ENCODE measurements at regions not wholly inside any gene's neighbourhood (a gene's known extent, or its start where the extent isn't known, plus 50 kb on each side); places are given as distances from the start of the nearest gene placed in this dataset.

GRCh38 chr6:165910184-165910966 lies 247.3 kb upstream of the PDE10A start:
- TF ChIP-seq TAF1 (IDR thresholded peaks at IDR 0.05; ENCODE audit: low read depth) (no peak), POLR2AphosphoS5 (IDR thresholded peaks at IDR 0.05) (no peak), CTCF (IDR thresholded peaks at IDR 0.05; ENCODE audit: poor library complexity, severe bottlenecking) (no peak)
- no peak overlapping the region for H3K27ac ChIP-seq (ENCODE audit: low read length)
- H3K36me3 ChIP-seq (ENCODE audit: insufficient read depth, low read length): no peaks in the 10 kb centered on the region
- no peaks in the 10 kb centered on the region for H4K20me1 ChIP-seq (ENCODE audit: insufficient read depth)
- H3K27me3 ChIP-seq (ENCODE audit: insufficient read depth, low read depth, low read length): no peaks in the 10 kb centered on the region
- no peak overlapping the region for H3K4me3 ChIP-seq (ENCODE audit: low read length)
- H3K79me2 ChIP-seq (replicated peaks; ENCODE audit: insufficient read depth, low read length): no peaks in the 10 kb centered on the region
- H3F3A ChIP-seq (ENCODE audit: insufficient read depth, low read length, poor library complexity, severe bottlenecking): no peaks in the 10 kb centered on the region
- H3K9ac ChIP-seq (ENCODE audit: low read length): no peak overlapping the region
- no peaks in the 10 kb centered on the region for H3K9me2 ChIP-seq (ENCODE audit: insufficient read depth, low read length)
- H3K4me2 ChIP-seq (ENCODE audit: low read length): no peak overlapping the region
- H3K9me3 ChIP-seq (ENCODE audit: low read length): no peaks in the 10 kb centered on the region
- no peak overlapping the region for H2AFZ ChIP-seq (ENCODE audit: low read depth, low read length)

- H3F3A ChIP-seq (ENCODE audit: insufficient read depth, low read length, poor library complexity, severe bottlenecking): no peaks in the 10 kb centered on the region
- H3K27ac ChIP-seq (ENCODE audit: low read length): no peak overlapping the region
- no peaks in the 10 kb centered on the region for H4K20me1 ChIP-seq (ENCODE audit: insufficient read depth)
- no peaks in the 10 kb centered on the region for H3K79me2 ChIP-seq (replicated peaks; ENCODE audit: insufficient read depth, low read length)
- no peaks in the 10 kb centered on the region for H3K9me2 ChIP-seq (ENCODE audit: insufficient read depth, low read length)
- no peaks in the 10 kb centered on the region for H3K9me3 ChIP-seq (ENCODE audit: low read length)
- no peak overlapping the region for H2AFZ ChIP-seq (ENCODE audit: low read depth, low read length)
- H3K4me3 ChIP-seq (ENCODE audit: low read length): no peak overlapping the region
- H3K9ac ChIP-seq (ENCODE audit: low read length): no peak overlapping the region
- no peaks in the 10 kb centered on the region for H3K27me3 ChIP-seq (ENCODE audit: insufficient read depth, low read depth, low read length)
- H3K4me2 ChIP-seq (ENCODE audit: low read length): no peak overlapping the region
- H3K36me3 ChIP-seq (ENCODE audit: insufficient read depth, low read length): no peaks in the 10 kb centered on the region
- TF ChIP-seq MXI1 (conservative IDR thresholded peaks at IDR 0.05; ENCODE audit: poor library complexity, severe bottlenecking) (no peak), EZH2 (IDR thresholded peaks at IDR 0.05; ENCODE audit: borderline replicate concordance, insufficient read depth, low read length, poor library complexity, severe bottlenecking) (no peak), RAD21 (conservative IDR thresholded peaks at IDR 0.05) (no peak), SMC3 (conservative IDR thresholded peaks at IDR 0.05; ENCODE audit: poor library complexity) (no peak), TAF1 (IDR thresholded peaks at IDR 0.05; ENCODE audit: low read depth) (no peak), EP300 (conservative IDR thresholded peaks at IDR 0.05; ENCODE audit: poor library complexity, severe bottlenecking) (no peak), POLR2AphosphoS5 (IDR thresholded peaks at IDR 0.05) (no peak), REST (IDR thresholded peaks at IDR 0.05; ENCODE audit: borderline replicate concordance) (no peak), CTCF (IDR thresholded peaks at IDR 0.05; ENCODE audit: poor library complexity, severe bottlenecking) (no peak)
Measured at GRCh38 chr6:165906736-165907135, 243.7 kb upstream of the PDE10A start.

All from neural cell (in vitro differentiated cells).